Epidermal melanocyte (primary cell): ENCODE measurements at regions not wholly inside any gene's neighbourhood (a gene's known extent, or its start where the extent isn't known, plus 50 kb on each side); places are given as distances from the start of the nearest gene placed in this dataset.

Experiments
- DNase-seq: peaks from one replicate; pipeline ENCODE4 v3.0.0; 2011; ENCODE audit warnings: low spot score; ENCODE audit not compliant: insufficient read length

DNA sequence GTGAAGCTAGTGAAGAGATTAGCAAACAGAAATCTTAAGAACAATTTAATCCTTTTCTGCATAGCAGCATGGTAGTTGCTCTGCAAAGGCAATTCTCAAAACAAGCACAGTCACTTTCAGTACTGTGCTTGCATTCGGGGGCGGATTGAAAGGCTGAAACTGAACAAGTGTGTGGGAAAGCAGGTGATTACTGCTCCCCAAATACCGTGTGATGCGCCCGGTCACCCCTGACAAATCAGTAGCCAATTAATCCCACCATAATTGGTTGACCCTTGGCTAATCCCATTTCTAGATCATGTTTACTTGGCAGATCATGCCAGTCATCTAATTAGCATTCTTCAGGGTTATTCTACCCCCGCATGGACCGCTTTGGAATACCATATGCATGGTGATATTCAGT is 76.5 kb upstream of the ADRB1 start:
- no peak for DNase-seq

DNA sequence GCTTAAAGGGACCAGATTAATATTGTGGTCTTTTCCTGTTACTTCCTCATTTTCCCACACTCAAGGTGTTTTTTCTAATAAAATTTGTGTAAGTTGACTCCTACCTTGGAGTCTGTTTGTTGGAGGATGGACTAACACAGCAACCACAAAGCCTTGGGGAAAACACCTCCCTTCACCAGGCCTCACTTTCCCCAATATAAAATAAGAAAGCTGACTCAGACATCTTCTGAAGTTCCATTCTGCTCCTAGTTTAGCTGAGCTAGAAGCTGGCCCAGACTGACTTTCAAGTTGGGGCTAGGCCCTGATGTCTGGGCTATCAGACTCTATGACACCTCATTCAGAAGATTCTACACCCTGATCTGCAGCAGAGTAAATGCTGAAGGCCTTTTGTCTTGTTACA is 73.0 kb upstream of the ADRB1 start:
- no peak for DNase-seq

DNA sequence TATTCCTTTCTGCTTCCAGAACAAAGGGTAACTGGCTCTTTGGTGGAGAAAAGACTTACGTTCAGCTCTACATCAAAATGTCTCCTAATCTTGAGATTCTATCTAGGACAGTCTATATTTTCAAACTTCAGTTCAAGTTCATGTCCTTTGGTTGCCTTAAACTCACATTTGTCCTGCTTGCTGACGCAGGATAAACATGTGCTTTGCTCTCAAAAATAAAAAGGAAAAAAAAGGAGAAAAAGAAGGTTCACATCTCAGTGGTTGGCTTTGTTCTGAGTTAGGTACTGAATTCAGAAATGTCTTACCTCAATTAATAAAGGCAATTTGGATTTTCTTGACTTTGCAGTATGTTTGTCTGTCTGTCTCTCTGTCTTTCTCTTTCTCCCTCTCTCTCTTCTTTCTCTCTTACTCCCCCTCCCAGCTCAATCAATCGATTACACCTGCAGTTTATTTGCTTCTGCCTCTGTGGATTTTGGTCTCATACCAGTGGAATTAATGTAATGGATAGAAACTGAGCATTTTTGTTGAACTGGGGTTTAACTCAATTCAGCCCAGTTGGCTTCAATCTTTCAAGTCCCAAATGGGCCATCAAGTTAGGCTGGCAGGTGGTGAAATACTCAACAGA is 72.2 kb upstream of the ADRB1 start:
- no peak for DNase-seq

DNA sequence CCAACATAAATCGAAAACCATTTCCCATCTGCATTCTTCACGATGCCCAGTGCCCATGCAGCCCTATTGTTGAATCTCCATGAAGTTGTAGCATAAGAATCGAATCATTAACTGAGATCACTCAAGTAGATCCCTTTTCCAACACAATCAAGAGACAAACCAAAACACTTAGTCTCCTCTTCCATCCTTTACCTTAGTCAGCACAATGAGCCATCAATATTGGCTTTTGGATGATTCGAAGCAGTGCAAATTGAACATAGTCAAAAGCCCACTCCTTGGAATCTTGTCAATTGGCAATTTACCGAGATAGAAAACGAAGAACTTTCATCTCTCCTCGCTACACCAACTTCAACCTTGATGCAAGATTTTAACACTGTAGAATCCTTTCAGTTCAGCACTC is 66.5 kb upstream of the ADRB1 start:
- DNase-seq: no peak

DNA sequence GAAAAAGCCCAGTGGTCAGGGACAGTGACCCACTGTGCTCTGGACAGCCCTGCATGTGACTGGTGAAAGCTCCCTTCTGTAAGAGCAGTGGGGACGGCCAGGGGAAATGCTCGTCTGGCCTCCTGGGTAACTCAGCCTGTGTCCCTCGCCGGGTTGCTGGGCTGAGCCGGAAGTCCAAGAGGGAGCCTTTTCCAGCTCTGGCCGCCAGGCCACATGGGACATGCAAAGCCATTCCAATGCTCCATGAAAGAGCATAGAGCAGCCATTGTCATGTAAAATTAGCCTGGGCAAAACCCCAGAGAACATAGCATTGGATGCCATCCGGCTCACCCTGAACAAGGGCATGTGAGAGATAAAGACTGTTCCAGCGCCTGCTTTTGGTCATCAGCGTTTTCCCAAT is 64.9 kb upstream of the ADRB1 start:
- no peak for DNase-seq

DNA sequence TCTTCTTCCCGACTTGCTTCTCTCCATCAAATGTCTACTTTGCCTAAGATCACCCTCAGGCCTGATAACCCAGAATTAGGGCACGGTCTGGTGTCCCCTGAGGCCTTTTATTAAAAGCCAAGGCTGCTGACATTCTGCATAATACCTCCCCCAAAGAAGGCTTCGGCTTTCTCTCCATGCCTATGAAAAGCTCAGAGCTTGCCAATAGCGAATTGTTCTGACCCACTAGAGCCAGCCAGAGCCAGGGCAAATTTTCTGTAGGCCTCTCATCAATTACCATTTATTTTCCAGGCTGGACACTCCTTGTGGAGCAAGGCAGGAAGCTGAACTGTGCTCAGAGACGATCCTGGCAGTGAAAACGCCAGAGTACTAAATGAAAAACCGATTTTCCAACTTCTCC is 64.3 kb upstream of the ADRB1 start:
- DNase-seq: no peak

DNA sequence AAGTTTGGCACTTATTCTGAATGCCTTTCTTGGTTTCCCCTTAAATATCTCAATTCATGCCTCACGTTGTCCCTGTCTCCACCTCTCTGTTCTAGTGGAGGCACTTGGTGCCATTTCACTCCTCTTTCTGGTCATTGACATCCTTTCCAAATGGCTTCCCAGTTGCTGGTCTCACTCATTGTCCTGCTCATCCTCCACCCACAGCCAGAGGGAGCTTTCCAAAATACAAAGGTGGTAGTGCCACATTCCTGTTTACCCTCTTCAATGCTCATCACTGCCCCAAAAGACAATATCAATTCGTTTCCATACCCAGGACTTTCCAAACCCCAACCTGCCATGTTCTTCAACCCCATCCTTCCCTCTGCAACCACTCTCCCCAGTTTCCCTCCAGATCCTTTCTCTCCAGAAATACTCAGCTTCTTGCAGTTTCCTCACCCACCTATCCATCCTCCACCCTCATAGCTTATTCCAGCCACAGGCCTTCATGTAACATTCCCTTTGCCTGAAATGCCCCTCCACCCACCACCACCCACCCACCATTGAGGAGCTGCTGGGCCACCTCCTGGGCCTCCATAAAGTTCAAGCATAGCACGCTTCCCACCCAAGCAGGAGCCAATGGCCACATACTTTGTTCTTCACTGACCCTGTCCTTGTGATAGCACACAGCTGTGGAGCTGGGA is 63.1 kb upstream of the ADRB1 start:
- DNase-seq: no peak

DNA sequence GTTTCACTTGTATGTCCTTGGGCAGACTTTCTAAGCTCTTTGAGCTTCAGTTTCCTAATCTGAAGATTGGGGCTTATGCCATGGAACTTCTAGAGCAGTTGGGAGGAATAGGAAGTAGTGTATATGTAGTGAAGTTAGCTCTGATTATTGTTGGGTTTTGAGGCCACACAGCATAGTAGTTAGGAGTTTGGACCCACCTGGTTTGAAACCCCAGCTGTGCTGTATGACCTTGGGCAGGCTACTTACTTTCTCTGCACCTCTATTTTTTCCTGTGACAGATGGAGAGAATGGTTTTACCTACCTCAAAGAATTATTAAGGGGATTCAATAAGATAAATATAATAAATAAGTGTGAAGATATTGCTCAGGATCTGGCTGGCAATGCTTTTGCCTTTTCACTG is 61.4 kb upstream of the ADRB1 start:
- no peak for DNase-seq

DNA sequence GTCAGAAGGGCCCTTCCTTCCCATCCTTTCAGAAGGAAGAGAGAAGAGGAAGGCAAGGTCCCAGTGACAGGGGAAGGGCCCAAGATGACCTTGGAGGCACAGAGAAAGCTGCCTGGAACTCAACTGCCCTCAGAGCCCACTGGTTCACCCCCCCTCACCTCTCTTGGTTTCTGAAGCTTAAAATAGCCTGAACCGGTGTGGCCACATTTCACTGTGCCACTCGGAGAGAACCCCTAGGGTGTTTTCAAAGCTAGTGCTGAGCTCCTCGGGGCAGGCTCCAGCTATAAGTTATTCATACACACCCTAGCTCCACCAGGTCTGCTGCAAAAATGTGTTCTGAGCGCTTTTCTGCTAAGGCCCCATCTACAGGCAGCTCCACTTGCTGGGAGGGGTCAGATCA is 60.9 kb upstream of the ADRB1 start:
- DNase-seq: no peak

DNA sequence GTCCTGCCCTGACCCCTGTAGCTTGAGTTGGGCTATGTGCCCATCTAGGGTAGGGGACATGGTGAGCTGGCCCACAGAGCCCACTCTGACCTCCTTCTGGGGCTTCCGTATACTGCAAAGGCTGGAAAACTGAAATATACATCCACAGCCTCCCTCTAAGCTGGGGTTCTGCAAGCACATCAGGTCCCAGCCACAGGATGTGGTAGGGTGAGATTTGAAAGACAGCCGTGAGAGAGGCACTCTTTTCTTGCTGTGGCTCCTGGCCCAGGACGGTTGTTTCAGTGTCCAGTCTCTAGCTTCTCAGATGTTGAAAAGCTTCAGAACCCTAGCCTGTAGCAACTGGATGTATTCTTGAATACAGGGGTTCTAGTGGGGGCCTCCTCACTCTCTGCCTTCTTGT is 60.1 kb upstream of the ADRB1 start:
- DNase-seq: no peak

DNA sequence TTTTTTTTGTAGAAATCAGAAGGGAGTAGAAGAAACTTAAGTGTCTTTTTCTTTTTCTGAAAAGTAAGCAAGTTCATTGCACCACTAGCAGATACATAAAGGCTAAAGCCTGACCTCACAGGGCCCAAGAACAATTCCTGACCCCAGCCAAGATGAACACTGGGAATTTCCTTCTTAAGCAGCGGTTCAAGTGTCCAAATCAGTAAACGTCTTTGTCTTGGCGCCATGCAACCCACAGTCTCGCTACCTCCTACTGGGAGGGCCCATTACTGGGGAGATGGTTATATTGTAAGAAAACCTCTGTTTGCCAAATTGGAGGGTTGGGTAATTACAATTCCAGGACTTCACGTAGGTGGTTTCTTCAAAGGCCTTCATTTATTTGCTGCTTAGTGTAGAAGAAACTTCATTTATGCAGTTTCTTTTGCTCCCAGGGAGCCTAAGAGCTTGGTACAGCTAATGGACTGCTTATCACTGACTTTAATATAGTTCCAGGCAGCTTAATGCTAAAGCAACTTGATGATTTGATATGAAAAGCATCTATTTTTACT is 58.3 kb upstream of the ADRB1 start:
- DNase-seq: no peak

DNA sequence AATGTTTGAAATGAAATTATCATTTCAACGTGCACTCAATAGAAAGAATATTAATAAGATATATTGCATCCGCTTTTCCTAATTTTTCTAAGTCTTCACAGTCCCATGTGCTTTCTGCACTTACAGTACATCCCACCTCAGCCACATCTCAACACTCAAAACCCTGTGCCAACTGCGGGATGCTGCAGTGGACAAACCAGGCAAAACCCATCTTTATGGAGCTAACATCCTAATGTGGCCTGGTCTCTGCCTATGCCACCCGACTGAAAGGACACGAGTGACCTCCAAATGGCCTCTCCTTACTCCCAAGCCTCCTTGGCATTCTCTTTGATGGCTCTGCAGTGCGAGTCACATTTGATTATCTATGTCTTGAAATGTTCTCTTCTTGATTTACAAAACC is 57.4 kb upstream of the ADRB1 start:
- no peak for DNase-seq

DNA sequence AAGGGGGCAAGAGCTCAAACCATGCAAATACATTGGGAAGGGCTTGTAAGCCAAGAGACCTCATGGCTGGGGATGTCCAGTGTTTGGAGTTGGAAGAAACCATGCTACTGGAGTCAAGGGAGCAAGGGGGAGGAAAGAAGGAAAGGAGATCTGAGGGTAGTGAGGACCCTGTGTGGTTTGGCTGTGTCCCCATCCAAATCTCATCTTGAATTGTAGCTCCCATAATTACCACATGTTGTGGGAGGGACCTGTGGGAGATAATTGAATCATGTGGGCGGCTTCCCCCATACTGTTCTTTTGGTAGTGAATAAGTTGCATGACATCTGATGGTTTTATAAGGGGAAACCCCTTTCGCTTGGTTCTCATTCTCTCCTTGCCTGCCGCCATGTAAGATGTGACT is 56.5 kb upstream of the ADRB1 start:
- DNase-seq: no peak

DNA sequence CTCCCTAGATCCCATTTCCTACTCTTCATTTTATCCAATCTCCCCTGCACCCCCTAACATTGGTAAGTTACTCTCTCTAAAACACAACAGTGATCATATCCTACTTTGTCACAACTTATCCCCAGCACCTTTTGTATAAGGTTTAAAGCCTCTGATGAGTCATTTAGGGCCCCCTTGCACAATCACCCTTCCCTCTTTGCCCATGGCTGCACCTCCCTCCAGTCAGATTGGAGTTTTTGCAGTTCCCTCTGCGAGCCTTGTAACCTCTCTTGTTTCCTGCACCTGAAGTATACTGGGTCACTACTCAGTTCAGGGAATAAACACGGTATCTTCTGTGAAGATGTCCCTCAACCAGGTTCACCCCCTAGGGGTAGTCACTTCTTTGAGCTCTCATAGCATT is 55.9 kb upstream of the ADRB1 start:
- DNase-seq: no peak

DNA sequence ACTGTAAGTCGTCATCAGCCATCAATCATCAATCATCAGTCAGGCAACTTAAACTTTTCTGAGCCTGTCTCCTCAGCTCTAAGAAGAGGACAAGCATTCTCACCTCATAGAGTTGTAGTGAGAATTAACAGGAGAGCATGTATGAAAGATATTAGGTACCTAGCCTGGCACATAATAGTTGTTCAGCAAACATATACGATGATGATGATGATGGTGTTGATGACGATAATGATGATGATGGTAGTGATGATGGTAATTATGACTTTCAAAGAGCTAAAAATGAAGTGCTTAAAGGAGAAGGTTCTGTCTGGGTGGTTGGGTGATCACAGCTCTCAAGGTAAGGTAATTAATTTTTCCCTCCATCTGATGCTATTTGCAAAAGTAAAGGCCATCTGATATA is 55.1 kb upstream of the ADRB1 start:
- DNase-seq: no peak

DNA sequence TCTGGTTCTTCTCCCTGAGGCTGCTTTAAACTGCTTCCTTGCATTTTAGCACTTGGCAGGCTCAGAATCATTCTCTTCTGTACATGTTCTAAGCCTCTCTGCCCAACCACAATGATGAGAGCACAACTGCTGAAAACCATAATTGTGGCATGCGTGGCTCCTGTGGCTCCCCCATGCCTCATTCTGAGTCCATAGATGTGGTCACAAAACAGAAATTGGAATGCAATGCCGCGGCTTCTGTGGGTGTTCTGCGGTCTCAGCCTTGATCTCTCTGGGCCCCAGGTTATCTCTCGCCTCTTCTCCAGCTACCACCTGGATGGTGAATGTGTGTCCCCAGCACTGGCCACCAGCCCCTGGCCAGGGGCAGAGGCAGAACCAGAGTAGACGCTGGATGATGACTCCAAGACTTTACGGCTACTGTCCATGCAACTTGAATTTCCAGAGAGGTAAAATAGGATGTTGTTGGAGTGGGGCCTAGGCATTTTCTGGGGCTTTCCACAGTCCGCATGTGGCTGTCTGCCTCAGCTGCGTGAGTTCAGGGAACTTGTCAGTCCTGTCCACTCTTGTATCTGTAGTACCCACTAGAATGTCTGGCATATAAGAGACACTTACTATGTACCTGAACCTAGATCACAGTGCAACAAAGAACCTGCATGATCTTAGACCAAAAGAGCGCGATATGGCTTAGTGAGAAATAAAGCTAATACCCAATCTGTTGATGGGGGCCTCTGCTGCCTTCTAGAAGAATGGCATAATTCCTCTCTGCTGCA is 52.4 kb upstream of the ADRB1 start:
- no peak for DNase-seq

DNA sequence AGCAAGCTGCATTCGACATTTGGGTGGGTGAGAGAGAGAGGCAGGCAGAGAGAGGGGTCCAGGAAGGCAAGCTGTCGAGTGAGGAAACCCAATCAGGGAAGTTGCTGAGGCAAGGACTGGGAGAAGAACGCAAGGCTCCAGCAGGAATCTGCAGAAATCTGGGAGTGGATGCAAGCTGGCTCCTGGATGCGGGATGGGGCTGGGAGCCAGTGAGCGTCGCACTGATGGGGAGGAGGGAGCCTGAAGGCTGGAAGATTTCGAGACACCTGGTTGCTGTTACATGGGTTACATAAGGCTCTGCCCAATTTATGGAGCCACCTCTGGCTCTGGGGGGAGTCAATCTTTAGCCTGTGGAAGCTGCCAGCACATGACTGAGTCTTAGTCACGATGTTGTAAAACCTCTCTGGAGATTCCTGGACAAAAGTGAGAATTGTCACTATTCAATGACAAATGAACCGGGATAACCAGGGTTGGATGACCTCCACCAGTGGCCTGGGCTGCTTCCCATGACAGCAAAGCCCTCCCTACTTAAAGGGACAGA is 51.1 kb upstream of the ADRB1 start:
- DNase-seq: no peak

DNA sequence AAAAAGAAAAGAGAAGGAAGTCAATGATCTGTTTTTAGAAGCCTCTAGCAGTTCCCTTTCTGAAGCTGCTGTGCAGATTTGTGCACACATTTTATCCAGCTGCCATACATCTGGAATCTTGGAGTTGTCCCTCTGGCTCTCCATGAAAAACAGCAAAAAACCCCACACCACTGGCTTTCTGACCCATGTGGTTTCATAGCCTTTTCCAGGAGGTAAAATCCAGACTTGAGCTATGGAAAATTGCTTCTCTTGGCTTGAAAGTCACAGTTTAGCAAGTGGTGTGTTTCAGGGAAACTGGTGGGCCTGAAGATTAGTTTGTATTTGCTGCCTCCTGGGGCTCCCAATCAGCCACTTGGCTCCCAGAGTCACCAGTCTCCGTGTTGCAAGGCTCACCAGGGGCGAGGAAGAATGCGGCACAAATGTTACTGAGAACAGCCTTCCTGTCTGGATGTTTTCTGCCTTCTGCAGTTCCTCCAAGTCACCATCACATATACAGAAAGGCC is 50.1 kb upstream of the ADRB1 start:
- DNase-seq: peak; percentile 37
